ENCODE measurements at regions not wholly inside any gene's neighbourhood (a gene's known extent, or its start where the extent isn't known, plus 50 kb on each side); places are given as distances from the start of the nearest gene placed in this dataset.

GRCh38 chr5:99088309-99088708, 159.5 kb upstream of the CHD1 start:
- TF ChIP-seq CTCF (IDR thresholded peaks at IDR 0.05) = no peak
- no peak for TF ChIP-seq POLR2A (IDR thresholded peaks at IDR 0.05)
